HG02870 (cell line): ENCODE measurements at regions not wholly inside any gene's neighbourhood (a gene's known extent, or its start where the extent isn't known, plus 50 kb on each side); places are given as distances from the start of the nearest gene placed in this dataset.
"Not testable (repeated sequence)": the region's sequence is repeated elsewhere in the genome, so short reads cannot be mapped to it uniquely, and the experiment has no call there.

Source experiments
- ATAC-seq: cut with Tn5 transposase; IDR thresholded peaks from one replicate; pipeline ENCODE4 v1.9.1; 2021; ENCODE audit warnings: mild to moderate bottlenecking, moderate library complexity; ENCODE audit not compliant: unreplicated experiment

DNA sequence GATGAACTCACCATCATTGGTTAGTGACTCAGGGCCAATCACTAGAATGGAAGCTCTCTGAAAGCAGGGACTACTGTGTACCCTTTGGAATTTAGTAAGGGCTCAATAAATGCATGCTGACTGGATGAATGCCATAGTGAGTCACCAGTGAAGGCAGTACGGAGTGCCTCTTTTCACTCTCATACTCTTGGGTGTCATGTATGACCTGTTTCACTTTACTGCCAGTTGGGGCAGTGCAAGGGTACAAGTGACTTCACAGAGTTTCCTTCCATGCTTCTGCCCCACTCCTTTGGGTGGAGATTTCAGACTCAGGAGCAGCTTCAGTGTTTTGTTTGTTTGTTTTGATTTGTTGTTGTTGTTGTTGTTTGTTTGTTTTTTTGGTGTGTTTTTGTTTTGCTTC is 57.7 kb downstream of the SOX3 start:
- ATAC-seq, result no peak

DNA sequence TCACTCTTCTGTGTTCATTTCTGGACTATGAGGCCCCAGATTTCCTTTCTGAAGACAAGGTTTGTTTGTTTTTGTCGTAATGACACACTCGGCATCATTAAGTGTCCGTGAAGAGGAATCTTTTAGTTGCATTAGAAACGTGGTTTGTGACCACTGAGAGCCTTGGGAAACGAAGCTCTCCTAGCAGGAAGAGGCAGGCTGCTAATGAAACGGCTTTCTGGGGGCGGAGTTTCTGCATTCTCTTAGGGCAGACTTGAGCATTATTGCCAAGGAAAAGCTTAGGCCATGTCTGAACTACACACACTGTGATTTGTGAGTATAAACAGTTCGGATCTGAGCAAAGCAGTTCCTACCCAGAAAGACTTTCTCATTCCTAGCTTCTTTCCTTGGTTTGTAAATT is 64.0 kb downstream of the SOX3 start:
- no peak for ATAC-seq

DNA sequence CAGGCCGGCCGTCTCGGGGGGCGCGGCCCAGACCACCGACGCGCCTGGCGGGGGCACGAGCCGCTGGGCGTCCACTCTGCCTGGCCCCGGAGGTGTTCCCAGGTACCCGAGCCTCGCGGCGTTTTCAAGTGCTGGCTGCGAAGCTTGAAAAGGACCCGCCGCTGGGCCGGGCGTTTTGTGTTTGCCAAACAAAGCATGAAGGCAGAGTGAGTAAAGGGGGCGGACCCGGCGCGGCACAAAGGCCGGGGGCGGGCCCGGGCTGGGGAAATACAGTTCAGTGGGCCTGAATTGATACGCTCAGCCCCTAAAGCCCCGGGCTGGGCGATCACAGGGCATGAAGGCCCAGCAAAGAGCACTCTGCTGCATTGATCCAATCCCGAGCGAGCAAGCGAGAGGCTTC is 65.4 kb downstream of the SOX3 start:
- ATAC-seq, result no peak

- ATAC-seq, result no peak
These were observed 70.5 kb downstream of the SOX3 start for GRCh38 chrX:140434347-140434746.

DNA sequence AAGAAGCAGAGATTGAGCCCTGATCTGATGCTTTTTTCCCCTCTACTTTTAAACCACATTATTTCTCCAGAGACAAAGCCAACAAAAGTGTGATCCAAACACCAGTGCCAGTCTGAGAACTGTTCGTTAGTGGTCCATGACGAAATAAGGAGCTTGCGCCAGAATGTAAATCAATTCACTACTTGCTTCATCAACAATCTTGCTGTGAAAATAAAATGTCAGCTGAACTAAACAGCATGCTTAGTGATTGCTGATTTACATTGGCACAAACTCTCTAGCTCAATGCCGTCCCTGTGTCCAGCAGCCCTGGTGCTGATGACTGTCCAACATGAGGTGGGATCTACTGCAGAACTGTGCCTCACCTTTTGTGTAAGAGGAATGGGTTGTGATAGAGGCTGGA is 71.3 kb downstream of the SOX3 start:
- no peak for ATAC-seq

GRCh38 chrX:140432346-140433175 is 72.3 kb downstream of the SOX3 start:
- no peak for ATAC-seq

- no peak for ATAC-seq
These were observed 73.3 kb downstream of the SOX3 start for GRCh38 chrX:140431521-140431920.

DNA sequence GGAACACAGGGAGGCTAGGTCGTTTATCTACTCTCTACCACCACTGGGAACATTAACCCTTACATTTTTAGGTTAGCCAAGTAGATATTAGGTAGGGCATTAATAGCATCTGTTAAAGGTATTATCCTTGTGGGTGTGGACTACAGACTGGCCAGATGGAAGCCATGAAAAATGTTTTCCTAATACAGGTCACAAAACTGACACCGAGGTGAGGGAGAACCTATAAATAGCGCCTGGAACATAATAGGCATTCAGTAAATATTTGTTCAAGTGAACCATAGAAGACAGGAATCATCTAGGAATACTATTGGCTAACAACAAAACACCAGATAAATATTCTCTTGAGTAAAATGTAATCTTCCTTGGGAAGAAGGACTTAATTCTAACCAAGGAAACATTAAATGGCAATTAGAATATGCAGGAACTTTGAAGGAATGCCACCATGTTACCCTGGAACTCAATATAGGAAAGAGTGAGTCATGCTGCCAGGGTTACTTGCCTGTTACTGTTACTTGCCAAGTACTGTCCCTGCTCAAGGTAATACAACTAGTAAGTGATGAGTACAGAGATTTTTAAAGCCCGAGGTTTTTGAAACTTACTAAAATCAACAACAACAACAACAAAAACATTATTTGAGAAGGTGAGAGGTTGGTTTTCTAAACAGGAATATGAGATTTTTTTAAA is 79.0 kb downstream of the SOX3 start:
- ATAC-seq, result no peak

DNA sequence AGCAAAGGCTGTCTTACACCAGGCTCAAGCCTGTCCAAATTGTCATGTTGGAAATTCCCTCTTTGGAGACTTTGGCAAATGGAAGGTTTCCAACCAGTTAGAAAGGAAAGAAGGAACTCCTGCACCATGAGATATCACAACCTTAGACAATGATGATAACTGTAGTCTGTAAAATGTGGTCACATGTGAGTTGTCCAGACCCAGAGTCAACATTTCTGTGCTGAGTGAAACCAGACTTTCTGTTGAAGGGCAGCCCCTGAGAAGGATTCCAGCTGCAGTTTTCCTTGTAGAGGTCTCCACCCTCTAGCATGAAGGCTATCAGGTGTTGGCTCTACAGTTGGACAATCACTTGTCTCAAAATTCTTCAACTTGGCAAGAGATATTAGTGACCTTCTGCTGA is 82.4 kb downstream of the SOX3 start:
- no peak for ATAC-seq

- ATAC-seq, result not testable (repeated sequence)
These were observed 102.7 kb downstream of the SOX3 start for GRCh38 chrX:140402131-140402530.

- not testable (repeated sequence) for ATAC-seq
These were observed 108.5 kb downstream of the SOX3 start for GRCh38 chrX:140396326-140396725.

DNA sequence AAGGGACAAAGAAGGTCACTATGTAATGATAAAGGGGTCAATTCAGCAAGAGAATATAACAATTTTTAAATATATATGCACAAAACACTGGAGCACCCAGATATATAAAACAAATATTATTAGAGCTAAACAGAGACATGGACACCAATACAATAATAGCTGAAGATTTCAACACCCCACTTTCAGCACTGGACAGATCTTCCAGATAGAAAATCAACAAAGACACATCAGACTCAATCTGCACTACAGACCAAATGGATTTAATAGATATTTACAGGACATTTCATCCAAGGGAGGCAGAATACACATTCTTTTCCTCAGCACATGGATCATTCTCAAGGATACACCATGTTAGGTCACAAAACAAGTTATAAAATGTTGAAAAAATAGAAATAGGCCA is 111.4 kb downstream of the SOX3 start:
- no peak for ATAC-seq

GRCh38 chrX:140391313-140391712 is 113.6 kb downstream of the SOX3 start:
- ATAC-seq, result no peak

DNA sequence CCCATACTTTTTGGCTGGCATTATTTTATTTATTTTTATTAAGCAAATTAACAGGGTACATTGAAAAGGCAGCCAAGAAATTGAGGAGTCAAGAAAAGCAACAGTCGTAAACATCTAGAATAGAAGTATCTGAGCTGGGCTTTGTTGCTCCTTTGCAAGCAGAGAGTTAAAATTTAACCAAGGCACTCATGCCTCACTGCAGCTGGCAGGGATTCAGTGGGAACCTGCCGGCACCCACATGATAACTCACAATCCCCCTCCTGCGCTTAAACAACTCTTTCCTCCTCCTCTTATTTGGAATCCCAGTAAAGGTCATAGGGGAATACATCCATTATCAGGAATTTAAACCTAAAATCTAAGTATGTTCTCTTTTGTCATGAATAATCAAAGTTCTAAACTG is 115.5 kb downstream of the SOX3 start:
- no peak for ATAC-seq

DNA sequence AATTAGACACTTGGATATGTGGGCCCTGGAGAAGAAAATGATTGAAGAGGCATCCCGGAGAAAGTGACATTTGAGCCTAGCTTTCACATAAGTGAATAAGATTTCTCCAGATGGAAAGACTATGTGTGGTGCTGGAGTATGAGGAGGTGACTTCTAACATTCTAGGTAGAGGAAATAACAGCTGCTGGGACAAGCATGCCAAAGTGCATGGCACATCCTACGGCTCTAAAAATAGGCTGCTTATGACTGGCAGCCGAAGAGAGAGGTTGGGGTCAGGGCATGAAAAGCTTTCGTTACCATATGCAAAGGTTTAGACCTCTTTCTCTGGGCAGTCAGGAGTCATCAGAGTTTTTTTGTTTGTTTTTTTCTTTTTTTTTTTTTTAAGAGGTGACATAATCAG is 142.0 kb downstream of the SOX3 start:
- ATAC-seq, result no peak

DNA sequence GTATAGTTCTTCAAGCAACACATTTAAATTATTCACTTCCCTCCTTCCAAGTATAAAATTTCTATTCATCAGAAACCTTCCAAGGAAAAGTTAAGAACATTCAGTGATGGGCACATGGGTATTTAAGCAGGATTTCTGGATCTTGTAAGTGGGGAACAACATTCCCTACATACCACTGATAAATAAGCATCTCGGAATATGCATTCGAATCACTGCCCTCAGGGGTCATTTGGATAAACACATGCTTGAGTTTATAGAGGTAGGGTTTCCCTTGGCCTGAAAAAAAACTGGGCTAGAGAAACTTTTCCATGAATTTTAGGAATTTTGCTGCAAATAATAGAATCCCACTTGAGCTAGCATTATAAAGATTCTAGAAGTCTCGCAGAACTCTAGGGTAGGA is 143.9 kb downstream of the SOX3 start:
- no peak for ATAC-seq

DNA sequence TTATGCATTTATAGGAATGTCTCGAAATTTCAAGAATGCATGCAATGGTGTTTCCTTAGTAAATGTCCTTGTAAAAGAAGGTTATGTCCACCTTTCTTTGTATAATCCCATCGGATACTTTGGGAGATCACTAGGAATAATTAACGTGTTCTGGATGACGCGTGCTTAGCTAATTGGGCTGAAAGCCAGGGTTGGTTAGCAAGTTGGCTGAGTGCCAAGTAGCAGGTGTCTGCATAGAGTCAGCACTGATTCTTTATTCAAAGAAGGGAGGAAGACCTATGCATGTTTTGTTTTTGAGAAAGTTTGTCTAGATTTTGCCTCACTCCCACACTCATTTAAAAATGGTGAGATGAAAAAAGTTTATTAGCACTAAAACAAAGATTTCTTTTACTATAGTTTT is 144.6 kb downstream of the SOX3 start:
- no peak for ATAC-seq

- ATAC-seq, result no peak
These were observed 148.9 kb downstream of the SOX3 start for GRCh38 chrX:140355922-140356321.

DNA sequence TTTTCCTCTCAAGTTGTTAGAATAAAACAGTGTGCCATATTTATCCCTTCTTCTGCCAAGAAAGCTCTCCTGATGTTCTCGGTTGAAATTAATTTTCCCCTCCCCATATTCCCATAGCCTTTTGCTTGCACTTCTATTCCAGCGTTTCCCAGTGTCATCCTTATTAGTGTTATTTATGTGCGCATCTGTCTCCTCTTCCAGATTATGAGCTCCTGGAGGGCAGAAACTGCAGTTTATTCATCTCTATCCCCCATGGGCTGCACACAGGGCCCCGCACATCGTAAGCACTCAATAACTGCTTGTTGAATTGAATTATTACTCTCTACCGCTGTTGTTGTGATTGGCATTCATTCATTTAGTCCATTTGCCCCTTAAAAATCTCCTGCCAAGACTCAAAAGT is 149.4 kb downstream of the SOX3 start:
- ATAC-seq, result no peak

GRCh38 chrX:140354431-140355120 is 150.3 kb downstream of the SOX3 start:
- ATAC-seq, result no peak

- no peak for ATAC-seq
These were observed 158.1 kb downstream of the SOX3 start for GRCh38 chrX:140346729-140347128.
